HEK293 (cell line): ENCODE measurements at regions not wholly inside any gene's neighbourhood (a gene's known extent, or its start where the extent isn't known, plus 50 kb on each side); places are given as distances from the start of the nearest gene placed in this dataset.

ENCODE experiments used
- ATF2 ChIP-seq: fragments of 450-650 bp; formaldehyde crosslinking; IDR thresholded peaks from 2 replicates; pipeline ENCODE4 v1.5.1; 2016; ENCODE audit warnings: missing biosample characterization, missing genetic modification characterization, low read depth
- CTCF ChIP-seq: fragments of 450-650 bp; formaldehyde crosslinking; IDR thresholded peaks from 2 replicates; pipeline ENCODE4 v1.5.1; 2016; ENCODE audit warnings: missing biosample characterization, missing genetic modification characterization
- GLI4 ChIP-seq: fragments of 450-650 bp; formaldehyde crosslinking; IDR thresholded peaks from 2 replicates; pipeline ENCODE4 v1.5.1; 2016; ENCODE audit warnings: missing biosample characterization, missing genetic modification characterization
- HOXC10 ChIP-seq: sonication (generic); formaldehyde crosslinking; IDR thresholded peaks from 2 replicates; pipeline ENCODE4 v1.8.1; 2023; ENCODE audit warnings: mild to moderate bottlenecking, missing genetic modification reagents
- KLF8 ChIP-seq: fragments of 450-650 bp; formaldehyde crosslinking; IDR thresholded peaks from 2 replicates; pipeline ENCODE4 v1.5.1; 2016; ENCODE audit warnings: missing biosample characterization, missing genetic modification characterization
- OVOL3 ChIP-seq: fragments of 450-650 bp; formaldehyde crosslinking; IDR thresholded peaks from 2 replicates; pipeline ENCODE4 v1.5.1; 2016; ENCODE audit warnings: missing biosample characterization, missing genetic modification characterization
- PRDM10 ChIP-seq: fragments of 450-650 bp; formaldehyde crosslinking; IDR thresholded peaks from 2 replicates; pipeline ENCODE4 v1.5.1; 2016; ENCODE audit warnings: missing biosample characterization, missing genetic modification characterization
- PRDM4 ChIP-seq: fragments of 450-650 bp; formaldehyde crosslinking; IDR thresholded peaks from 2 replicates; pipeline ENCODE4 v1.5.1; 2017; ENCODE audit warnings: missing biosample characterization, missing genetic modification characterization
- SP3 ChIP-seq: fragments of 450-650 bp; formaldehyde crosslinking; IDR thresholded peaks from 2 replicates; pipeline ENCODE4 v1.5.1; 2016; ENCODE audit warnings: missing biosample characterization, missing genetic modification characterization
- ZBTB49 ChIP-seq: fragments of 450-650 bp; formaldehyde crosslinking; IDR thresholded peaks from 2 replicates; pipeline ENCODE4 v1.5.1; 2016; ENCODE audit warnings: missing biosample characterization, missing genetic modification characterization, low read depth
- ZBTB8A ChIP-seq: fragments of 450-650 bp; formaldehyde crosslinking; IDR thresholded peaks from 2 replicates; pipeline ENCODE4 v1.5.1; 2016; ENCODE audit warnings: missing biosample characterization, missing genetic modification characterization
- ZNF112 ChIP-seq: fragments of 450-650 bp; formaldehyde crosslinking; IDR thresholded peaks from 2 replicates; pipeline ENCODE4 v1.5.0; 2017; ENCODE audit warnings: missing biosample characterization, missing genetic modification characterization
- ZNF133 ChIP-seq: fragments of 450-650 bp; formaldehyde crosslinking; IDR thresholded peaks from 2 replicates; pipeline ENCODE4 v1.5.1; 2016; ENCODE audit warnings: missing biosample characterization, missing genetic modification characterization
- ZNF138 ChIP-seq: fragments of 450-650 bp; formaldehyde crosslinking; IDR thresholded peaks from 2 replicates; pipeline ENCODE4 v1.5.1; 2016; ENCODE audit warnings: missing biosample characterization, missing genetic modification characterization, borderline replicate concordance
- ZNF146 ChIP-seq: fragments of 450-650 bp; formaldehyde crosslinking; IDR thresholded peaks from 2 replicates; pipeline ENCODE4 v1.5.1; 2016; ENCODE audit warnings: missing biosample characterization, missing genetic modification characterization
- ZNF18 ChIP-seq: fragments of 450-650 bp; formaldehyde crosslinking; IDR thresholded peaks from 2 replicates; pipeline ENCODE4 v1.5.1; 2016; ENCODE audit warnings: missing biosample characterization, missing genetic modification characterization
- ZNF19 ChIP-seq: fragments of 450-650 bp; formaldehyde crosslinking; IDR thresholded peaks from 2 replicates; pipeline ENCODE4; 2016; ENCODE audit warnings: missing biosample characterization, missing genetic modification characterization, low read depth
- ZNF2 ChIP-seq: fragments of 450-650 bp; formaldehyde crosslinking; IDR thresholded peaks from 2 replicates; pipeline ENCODE4 v1.5.1; 2016; ENCODE audit warnings: missing biosample characterization, missing genetic modification characterization
- ZNF223 ChIP-seq: fragments of 450-650 bp; formaldehyde crosslinking; IDR thresholded peaks from 2 replicates; pipeline ENCODE4 v1.5.1; 2016; ENCODE audit warnings: missing biosample characterization, missing genetic modification characterization
- ZNF274 ChIP-seq, 2 experiments: fragments of 200-500 bp in 1 of 2; fragments of 450-650 bp in 1 of 2; sonication (Bioruptor generic) in 1 of 2; formaldehyde crosslinking in 1 of 2; IDR thresholded peaks; 2 replicates each; pipeline versions ENCODE4 v1.5.1 to v1.6.1; 2014 to 2016; ENCODE audit warnings: borderline replicate concordance in 1 of 2, inconsistent platforms in 1 of 2, low read length in 1 of 2, missing biosample characterization in 1 of 2, missing genetic modification characterization in 1 of 2
- ZNF341 ChIP-seq: fragments of 450-650 bp; formaldehyde crosslinking; IDR thresholded peaks from 2 replicates; pipeline ENCODE4; 2016; ENCODE audit warnings: low read depth, missing biosample characterization, missing genetic modification characterization
- ZNF350 ChIP-seq: fragments of 450-650 bp; formaldehyde crosslinking; IDR thresholded peaks from 2 replicates; pipeline ENCODE4 v1.5.0; 2017; ENCODE audit warnings: missing biosample characterization, mild to moderate bottlenecking, missing genetic modification characterization
- ZNF548 ChIP-seq: fragments of 450-650 bp; formaldehyde crosslinking; IDR thresholded peaks from 2 replicates; pipeline ENCODE4 v1.5.1; 2016; ENCODE audit warnings: missing biosample characterization, missing genetic modification characterization
- ZNF600 ChIP-seq: fragments of 450-650 bp; formaldehyde crosslinking; IDR thresholded peaks from 2 replicates; pipeline ENCODE4 v1.5.1; 2016; ENCODE audit warnings: missing biosample characterization, missing genetic modification characterization
- ZNF777 ChIP-seq: fragments of 450-650 bp; formaldehyde crosslinking; IDR thresholded peaks from 2 replicates; pipeline ENCODE4 v1.5.1; 2017; ENCODE audit warnings: missing biosample characterization, missing genetic modification characterization, borderline replicate concordance
- ZNF837 ChIP-seq: fragments of 450-650 bp; formaldehyde crosslinking; IDR thresholded peaks from 2 replicates; pipeline ENCODE4 v1.5.1; 2016; ENCODE audit warnings: missing biosample characterization, missing genetic modification characterization
- ZSCAN23 ChIP-seq: fragments of 450-650 bp; formaldehyde crosslinking; IDR thresholded peaks from 2 replicates; pipeline ENCODE4 v1.5.1; 2016; ENCODE audit warnings: missing biosample characterization, missing genetic modification characterization

- TF ChIP-seq PRDM4 (peak; percentile 46; the same call in 1 of the 2 replicates), ZBTB49 (tag by site-specific recombination) (no peak), ATF2 (tag by site-specific recombination) (peak; percentile 56; the same call in 1 of the 2 replicates), ZNF133 (no peak), ZBTB8A (no peak), ZNF19 (tag by site-specific recombination) (0 out of 2 replicates have a peak, but pooled peaks have one; percentile 38), OVOL3 (tag by site-specific recombination) (peak; percentile 53; the same call in 1 of the 2 replicates), ZNF146 (peak; percentile 35; the same call in 1 of the 2 replicates), ZNF223 (tag by site-specific recombination) (no peak), ZNF777 (tag by site-specific recombination) (no peak), ZNF274 (IDR thresholded peaks at IDR 0.05; ENCODE audit: low read length) (no peak), ZNF274 (tag by site-specific recombination; IDR thresholded peaks at IDR 0.05; ENCODE audit: borderline replicate concordance) (no peak), GLI4 (no peak), ZNF350 (tag by site-specific recombination) (no peak), ZNF112 (no peak), ZNF341 (tag by site-specific recombination) (no peak), HOXC10 (CRISPR knock-in tag) (no peak), ZNF2 (tag by site-specific recombination) (peak; percentile 57), CTCF (tag by site-specific recombination) (no peak), ZSCAN23 (tag by site-specific recombination) (peak; percentile 84), KLF8 (peak; percentile 84), ZNF18 (tag by site-specific recombination) (peak; percentile 44; the same call in 1 of the 2 replicates), ZNF548 (no peak), PRDM10 (tag by site-specific recombination) (peak; percentile 56; the same call in 1 of the 2 replicates), ZNF600 (tag by site-specific recombination) (peak; percentile 94), ZNF837 (tag by site-specific recombination) (no peak), ZNF138 (tag by site-specific recombination) (no peak), SP3 (peak; percentile 43)
Measured at GRCh38 chr12:65631621-65632111, 192.6 kb upstream of the HMGA2 start (continued).
